Endodermal cell (in vitro differentiated cells): ENCODE measurements at regions not wholly inside any gene's neighbourhood (a gene's known extent, or its start where the extent isn't known, plus 50 kb on each side); places are given as distances from the start of the nearest gene placed in this dataset.

Experiments
- DNase-seq: peaks from one replicate; pipeline ENCODE4 v3.0.0-alpha.2; 2017
- H3K27ac ChIP-seq: 2 replicates; pipeline ENCODE4 v1.5.1; 2013; ENCODE audit warnings: mild to moderate bottlenecking, low read depth, low read length, moderate library complexity
- H3K27me3 ChIP-seq: 2 replicates; pipeline ENCODE4 v1.6.1; 2013; ENCODE audit warnings: mild to moderate bottlenecking, low read length, moderate library complexity; ENCODE audit not compliant: insufficient read depth, control insufficient read depth, poor library complexity, severe bottlenecking
- H3K36me3 ChIP-seq: 2 replicates; pipeline ENCODE4 v1.7.0; 2013; ENCODE audit warnings: mild to moderate bottlenecking, low read length, moderate library complexity; ENCODE audit not compliant: control insufficient read depth, insufficient read depth
- H3K4me1 ChIP-seq: one replicate; pipeline ENCODE4 v1.7.0; 2013; ENCODE audit warnings: low read length; ENCODE audit not compliant: control insufficient read depth, insufficient read depth
- H3K4me3 ChIP-seq: 2 replicates; pipeline ENCODE4 v1.5.1; 2013; ENCODE audit warnings: mild to moderate bottlenecking, low read length, moderate library complexity
- H3K9ac ChIP-seq: 2 replicates; pipeline ENCODE4 v1.6.1; 2013; ENCODE audit warnings: mild to moderate bottlenecking, low read length, moderate library complexity; ENCODE audit not compliant: poor library complexity, severe bottlenecking; ENCODE audit errors: extremely low read depth
- H3K9me3 ChIP-seq: 2 replicates; pipeline ENCODE4 v1.6.1; 2013; ENCODE audit warnings: mild to moderate bottlenecking, low read length, moderate library complexity; ENCODE audit not compliant: control insufficient read depth
- H3K27ac Mint-ChIP-seq: 2 replicates; pipeline ENCODE4 v1.8.0; 2020; ENCODE audit warnings: mixed read lengths
- H3K27me3 Mint-ChIP-seq: 2 replicates; pipeline ENCODE4 v1.8.0; 2021; ENCODE audit warnings: mild to moderate bottlenecking, mixed read lengths; ENCODE audit not compliant: insufficient read depth
- H3K36me3 Mint-ChIP-seq: 2 replicates; pipeline ENCODE4 v1.8.0; 2020; ENCODE audit warnings: low read depth, mixed read lengths
- H3K4me1 Mint-ChIP-seq: 2 replicates; pipeline ENCODE4 v1.8.0; 2020; ENCODE audit warnings: mixed read lengths
- H3K4me3 Mint-ChIP-seq: 2 replicates; pipeline ENCODE4 v1.8.0; 2020; ENCODE audit warnings: mild to moderate bottlenecking, moderate library complexity, mixed read lengths
- H3K9me3 Mint-ChIP-seq: 2 replicates; pipeline ENCODE4 v1.8.0; 2020; ENCODE audit warnings: mild to moderate bottlenecking, mixed read lengths
- CTCF ChIP-seq: fragments of 200-600 bp; sonication (generic); conservative IDR thresholded peaks from 2 replicates; pipeline ENCODE4 v1.5.0; 2021; ENCODE audit warnings: antibody characterized with exemption, mild to moderate bottlenecking
- WGBS, 2 experiments: methylation state at CpG; one replicate each; pipeline versions ENCODE4 v1.1.5 to v1.1.7; 2013; ENCODE audit warnings: missing lambda C conversion rate in 2 of 2, mixed read lengths in 1 of 2; ENCODE audit not compliant: insufficient coverage in 1 of 2, insufficient read length in 1 of 2; 5-methylcytosine and 5-hydroxymethylcytosine counted together

GRCh38 chr12:13654456-13654855 is 326.9 kb downstream of the GRIN2B start:
- Histone ChIP-seq H3K27me3 (peaks cover 11% of the 10 kb centered on the region), H3K4me3 (no peak overlapping the region), H3K9ac (no peak overlapping the region), H3K9me3 (no peaks in the 10 kb centered on the region), H3K27ac (no peak overlapping the region), H3K36me3 (no peaks in the 10 kb centered on the region), H3K4me1 (no peaks in the 10 kb centered on the region)
- H3K27ac Mint-ChIP-seq = no peak overlapping the region
- no peaks in the 10 kb centered on the region for H3K9me3 Mint-ChIP-seq
- peaks cover 35% of the 10 kb centered on the region for H3K27me3 Mint-ChIP-seq
- no peak for TF ChIP-seq CTCF
- 92 to 94% methylated on average over 1 of the region's 1 CpG for WGBS, 2 experiments
- H3K36me3 Mint-ChIP-seq = no peaks in the 10 kb centered on the region
- DNase-seq = no peak
- H3K4me1 Mint-ChIP-seq = no peaks in the 10 kb centered on the region
- H3K4me3 Mint-ChIP-seq = no peak overlapping the region

GRCh38 chr12:13652105-13652504 is 329.3 kb downstream of the GRIN2B start:
- no peaks in the 10 kb centered on the region for H3K9me3 Mint-ChIP-seq
- Histone ChIP-seq H3K4me1 (no peaks in the 10 kb centered on the region), H3K27ac (no peak overlapping the region), H3K9ac (no peak overlapping the region), H3K9me3 (no peaks in the 10 kb centered on the region), H3K27me3 (no peaks in the 10 kb centered on the region), H3K36me3 (no peaks in the 10 kb centered on the region), H3K4me3 (no peak overlapping the region)
- 96 to 100% methylated on average over 1 of the region's 1 CpG for WGBS, 2 experiments
- no peaks in the 10 kb centered on the region for H3K36me3 Mint-ChIP-seq
- no peak for TF ChIP-seq CTCF
- no peaks in the 10 kb centered on the region for H3K4me1 Mint-ChIP-seq
- H3K27me3 Mint-ChIP-seq = peaks cover 24% of the 10 kb centered on the region
- DNase-seq = no peak
- no peak overlapping the region for H3K27ac Mint-ChIP-seq
- no peak overlapping the region for H3K4me3 Mint-ChIP-seq

- TF ChIP-seq CTCF = no peak
- Mint-ChIP-seq H3K4me1 (peaks cover 12% of the 10 kb centered on the region), H3K4me3 (no peak overlapping the region), H3K36me3 (no peaks in the 10 kb centered on the region), H3K27me3 (peaks cover 28% of the 10 kb centered on the region), H3K27ac (no peak overlapping the region), H3K9me3 (no peaks in the 10 kb centered on the region)
- H3K4me1 ChIP-seq = peaks cover 4% of the 10 kb centered on the region
- no peak overlapping the region for H3K27ac ChIP-seq
- H3K36me3 ChIP-seq = no peaks in the 10 kb centered on the region
- no peak overlapping the region for H3K4me3 ChIP-seq
- H3K27me3 ChIP-seq = no peaks in the 10 kb centered on the region
- no peaks in the 10 kb centered on the region for H3K9me3 ChIP-seq
- DNase-seq = no peak
- 69% methylated on average over 2 of the region's 2 CpGs; no CpG with 5 or more reads in 1 of the 2 experiments for WGBS, 2 experiments
- H3K9ac ChIP-seq = no peak overlapping the region
These were observed 345.7 kb downstream of the GRIN2B start for GRCh38 chr12:13635709-13636108.
